Adrenal gland (tissue), 9 donors: ENCODE measurements at regions not wholly inside any gene's neighbourhood (a gene's known extent, or its start where the extent isn't known, plus 50 kb on each side); places are given as distances from the start of the nearest gene placed in this dataset.

ENCODE experiments used
- DNase-seq, 7 donors: peaks; one replicate each; pipeline ENCODE4 v3.0.0-alpha.2; 2019 to 2020
- H3K27ac ChIP-seq, 5 donors: fragments of 200-600 bp; sonication (generic) in 4 of 5; 1 replicate in 3 of 5; 2 replicates in 2 of 5; pipeline versions ENCODE4 v1.5.1 to v1.8.0; 2016 to 2020; ENCODE audit warnings: mild to moderate bottlenecking in 1 of 5
- H3K27me3 ChIP-seq: fragments of 200-600 bp; 2 replicates; pipeline ENCODE4 v1.8.0; 2021
- H3K36me3 ChIP-seq, 2 donors: fragments of 200-600 bp; replicated peaks in 1 of 2; 1 replicate in 1 of 2; 2 replicates in 1 of 2; pipeline versions ENCODE4 v1.5.1 to v1.8.0; 2018 to 2022
- H3K4me1 ChIP-seq, 2 donors: fragments of 200-600 bp; replicated peaks in 1 of 2; 1 replicate in 1 of 2; 2 replicates in 1 of 2; pipeline versions ENCODE4 v1.5.1 to v1.8.0; 2018 to 2021
- H3K4me3 ChIP-seq, 4 donors: fragments of 200-600 bp; sonication (generic) in 3 of 4; one replicate each; pipeline ENCODE4 v1.5.1; 2016 to 2018
- H3K9me3 ChIP-seq, 3 donors: fragments of 200-600 bp; sonication (generic) in 1 of 3; replicated peaks in 1 of 3; 1 replicate in 2 of 3; 2 replicates in 1 of 3; pipeline versions ENCODE4 v1.5.1 to v1.8.0; 2016 to 2021
- CTCF ChIP-seq, 6 experiments: fragments of 450-650 bp in 4 of 6; fragments of 200-600 bp in 2 of 6; sonication (generic) in 1 of 6; IDR thresholded peaks; 1 replicate in 5 of 6; 2 replicates in 1 of 6; pipeline versions ENCODE4 v1.5.1 to v1.8.0; 2016 to 2021; ENCODE audit warnings: antibody characterized with exemption in 6 of 6, mild to moderate bottlenecking in 2 of 6, moderate library complexity in 1 of 6
- POLR2A ChIP-seq, 2 donors: fragments of 450-650 bp; IDR thresholded peaks; one replicate each; pipeline ENCODE4 v1.6.1; 2017; ENCODE audit warnings: antibody characterized with exemption in 2 of 2, mild to moderate bottlenecking in 2 of 2, moderate library complexity in 1 of 2
- whole genome bisulfite sequencing, 4 donors: extraction: QIAGEN DNeasy Blood & Tissue Kit in 2 of 4; methylation state at CpG; one replicate each; pipeline versions ENCODE4 v1.1.5 to v1.1.7; 2013 to 2017; 5-methylcytosine and 5-hydroxymethylcytosine counted together
- intact Hi-C, 2 donors: fragments of 100-400 bp; cut with DNase I; formaldehyde crosslinking; loops; one replicate each; pipeline versions ENCODE4 v1.14.1 to v1.15.0; 2022 to 2023
- donor health status: healthy with polysubstance abuse.
- donor health status: Bipolar disorder and iron deficiency.
- donor health status: DM: yes; HTN: yes; CAD: no.
- donor health status: DM: no; HTN: no; CAD: no.
- donor health status: DM: no; HTN: no; CAD: no.

GRCh38 chr16:87066133-87067002, 250.8 kb downstream of the C16orf95 start:
- intact Hi-C loops, result loop anchor here in 1 of 2 donors (10.0 kb wide), 1 partner anchor 208 kb away; no protein-coding TSS in a partner anchor

GRCh38 chr16:87067003-87067556, 250.1 kb downstream of the C16orf95 start:
- intact Hi-C loops, result loop anchor here in 1 of 2 donors (10.0 kb wide), 1 partner anchor 208 kb away; no protein-coding TSS in a partner anchor
- peak in 1 of 7 donors; percentile 21 for DNase-seq
- H3K27ac ChIP-seq, result peak overlapping the region in 2 of 5 donors; percentile 68 to 69
- peaks cover 9% of the 10 kb centered on the region for H3K27me3 ChIP-seq
- H3K4me1 ChIP-seq, result peaks cover 0 to 2% of the 10 kb centered on the region in 2 donors
- WGBS, 4 donors, result 79 to 85% (median 84%) methylated on average over 18 to 24 of the region's 24 CpGs
- no peak overlapping the region for H3K4me3 ChIP-seq
- no peaks in the 10 kb centered on the region for H3K36me3 ChIP-seq
- H3K9me3 ChIP-seq, result no peaks in the 10 kb centered on the region
- TF ChIP-seq POLR2A (IDR thresholded peaks at IDR 0.05), result no peak
- no peak for TF ChIP-seq CTCF (IDR thresholded peaks at IDR 0.05)

More at GRCh38 chr16:87066133-87067002, 250.8 kb downstream of the C16orf95 start:
- 67 to 74% (median 73%) methylated on average over 17 to 30 of the region's 30 CpGs for WGBS, 4 donors
- Histone ChIP-seq H3K36me3 (no peaks in the 10 kb centered on the region), H3K9me3 (no peaks in the 10 kb centered on the region), H3K27me3 (peaks cover 9% of the 10 kb centered on the region), H3K4me1 (peaks cover 0 to 2% of the 10 kb centered on the region in 2 donors), H3K4me3 (peak overlapping the region in 1 of 4 donors; percentile 27), H3K27ac (peak overlapping the region in 2 of 5 donors; percentile 68 to 69)
- TF ChIP-seq CTCF (IDR thresholded peaks at IDR 0.05) (no peak), POLR2A (IDR thresholded peaks at IDR 0.05) (no peak)
- peak in 1 of 7 donors; percentile 30 for DNase-seq

GRCh38 chr16:87067836-87068761, 249.1 kb downstream of the C16orf95 start:
- peaks cover 0 to 2% of the 10 kb centered on the region in 2 donors for H3K4me1 ChIP-seq
- peaks cover 9% of the 10 kb centered on the region for H3K27me3 ChIP-seq
- WGBS, 4 donors, result 62 to 73% (median 67%) methylated on average over 40 of the region's 40 CpGs
- no peaks in the 10 kb centered on the region for H3K36me3 ChIP-seq
- peak overlapping the region in 2 of 5 donors; percentile 4 to 54 for H3K27ac ChIP-seq
- H3K9me3 ChIP-seq, result no peaks in the 10 kb centered on the region
- TF ChIP-seq POLR2A (IDR thresholded peaks at IDR 0.05) (no peak), CTCF (IDR thresholded peaks at IDR 0.05) (no peak)
- DNase-seq, result no peak
- H3K4me3 ChIP-seq, result no peak overlapping the region
- intact Hi-C loops, result loop anchor here in 1 of 2 donors (10.0 kb wide), 1 partner anchor 207 kb away; no protein-coding TSS in a partner anchor
